OCI-LY7 (cell line): ENCODE measurements at regions not wholly inside any gene's neighbourhood (a gene's known extent, or its start where the extent isn't known, plus 50 kb on each side); places are given as distances from the start of the nearest gene placed in this dataset.

Source experiments
- BruUV-seq: library from RNA; stranded (reverse); fragments of 400-500 nt; replicated peaks from 2 replicates; lab custom pipeline; 2021; lab: Mats Ljungman, UMichigan
- CTCF ChIA-PET: fragments of 300-600 bp; sonication (Branson Sonifier 250); formaldehyde crosslinking; loops from one replicate; lab custom pipeline; 2022; ENCODE audit warnings: antibody characterized with exemption; ENCODE audit not compliant: unreplicated experiment; lab: Charles Lee
- POLR2A ChIA-PET: fragments of 300-600 bp; sonication (Branson Sonifier 250); formaldehyde crosslinking; loops from one replicate; lab custom pipeline; 2022; ENCODE audit warnings: antibody characterized with exemption; lab: Charles Lee
- DNase-seq: peaks from one replicate; pipeline ENCODE4 v3.0.0-alpha.2; 2015; ENCODE audit warnings: low spot score
- H2AFZ ChIP-seq: fragments of 200-600 bp; sonication (generic), shearing (Covaris generic); 2 replicates; pipeline ENCODE4 v1.6.1; 2014; ENCODE audit warnings: mild to moderate bottlenecking, antibody characterized with exemption, low read length, moderate library complexity
- H3K27ac ChIP-seq: fragments of 200-600 bp; sonication (generic); 2 replicates; pipeline ENCODE4 v1.5.1; 2014; ENCODE audit warnings: mixed run types, low read depth, mild to moderate bottlenecking, moderate library complexity, low read length, inconsistent platforms; ENCODE audit not compliant: poor library complexity, severe bottlenecking
- H3K36me3 ChIP-seq: fragments of 200-600 bp; sonication (generic); 2 replicates; pipeline ENCODE4 v1.6.1; 2014; ENCODE audit warnings: mild to moderate bottlenecking, antibody characterized with exemption, low read length, moderate library complexity, mixed read lengths; ENCODE audit not compliant: insufficient read depth
- H3K4me1 ChIP-seq: fragments of 200-600 bp; sonication (generic); 2 replicates; pipeline ENCODE4 v1.5.1; 2014; ENCODE audit warnings: mild to moderate bottlenecking, low read length; ENCODE audit not compliant: insufficient read depth, poor library complexity, severe bottlenecking
- H3K4me2 ChIP-seq: fragments of 200-600 bp; sonication (generic); 2 replicates; pipeline ENCODE4 v1.6.1; 2014; ENCODE audit warnings: mild to moderate bottlenecking, low read length
- H3K4me3 ChIP-seq: fragments of 200-600 bp; sonication (generic); 2 replicates; pipeline ENCODE4 v1.5.1; 2014; ENCODE audit warnings: mild to moderate bottlenecking, low read depth, low read length; ENCODE audit not compliant: poor library complexity, severe bottlenecking
- H3K79me2 ChIP-seq: fragments of 200-600 bp; sonication (generic); 2 replicates; pipeline ENCODE4 v1.6.1; 2016; ENCODE audit warnings: low read depth, mild to moderate bottlenecking, low read length, moderate library complexity, mixed read lengths; ENCODE audit not compliant: insufficient read depth
- H3K9me2 ChIP-seq: fragments of 200-600 bp; sonication (generic); 2 replicates; pipeline ENCODE4 v1.6.1; 2016; ENCODE audit warnings: mild to moderate bottlenecking, low read length, mixed read lengths; ENCODE audit not compliant: insufficient read depth
- H3K9me3 ChIP-seq: fragments of 200-600 bp; sonication (generic); 2 replicates; pipeline ENCODE4 v1.6.1; 2014; ENCODE audit warnings: mild to moderate bottlenecking, mixed run types, low read length, mixed read lengths
- H4K20me1 ChIP-seq: fragments of 200-600 bp; sonication (generic); 2 replicates; pipeline ENCODE4 v1.6.1; 2014; ENCODE audit warnings: mild to moderate bottlenecking, antibody characterized with exemption, low read length, moderate library complexity, mixed read lengths; ENCODE audit not compliant: insufficient read depth
- EZH2phosphoT487 ChIP-seq: fragments of 200-600 bp; sonication (generic); IDR thresholded peaks from 2 replicates; pipeline ENCODE4 v1.6.1; 2018; ENCODE audit warnings: low read depth, borderline replicate concordance, mild to moderate bottlenecking, mixed run types, antibody characterized with exemption, low read length, moderate library complexity, mixed read lengths
- intact Hi-C: fragments of 100-400 bp; cut with micrococcal nuclease; formaldehyde crosslinking; loops from one replicate; pipeline ENCODE4 v1.10.0; 2022; ENCODE audit not compliant: unreplicated experiment
- TF ChIP-seq, protein P1 (sequence below): fragments of 200-600 bp; sonication (generic); conservative IDR thresholded peaks from 2 replicates; pipeline ENCODE4 v1.5.1; 2014; ENCODE audit warnings: mild to moderate bottlenecking, antibody characterized with exemption, low read length, moderate library complexity, mixed read lengths

DNA sequence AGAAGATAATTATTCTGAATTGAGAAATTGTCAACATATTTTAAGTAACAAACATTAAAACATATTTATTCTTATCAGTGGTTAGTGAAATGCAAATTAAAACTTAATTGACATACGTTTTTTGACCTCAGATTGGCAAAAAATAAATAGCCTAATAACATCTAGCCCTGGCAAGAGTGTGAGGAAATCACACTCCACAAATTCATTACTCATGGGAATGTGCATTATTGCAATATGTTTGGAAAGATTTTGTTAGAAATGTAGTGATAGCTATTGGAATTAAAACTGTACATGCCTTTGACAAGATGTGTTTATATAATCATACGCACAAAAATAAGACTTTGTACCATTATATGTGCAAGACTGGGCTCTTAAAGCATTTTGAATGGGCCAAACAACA is 168.6 kb downstream of the KITLG start:
- H4K20me1 ChIP-seq, result no peaks in the 10 kb centered on the region
- H3K27ac ChIP-seq, result no peak overlapping the region
- no peaks in the 10 kb centered on the region for H3K79me2 ChIP-seq
- BruUV-seq, result no TSS peak
- no peaks in the 10 kb centered on the region for H3K4me1 ChIP-seq
- no peak overlapping the region for H3K4me2 ChIP-seq
- H3K9me2 ChIP-seq, result no peaks in the 10 kb centered on the region
- no peak for DNase-seq
- POLR2A ChIA-PET, result no interaction called here
- no peak overlapping the region for H3K4me3 ChIP-seq
- H3K9me3 ChIP-seq, result no peaks in the 10 kb centered on the region
- intact Hi-C loops, result no loop called here
- no peak overlapping the region for H2AFZ ChIP-seq
- TF ChIP-seq, protein P1, sequence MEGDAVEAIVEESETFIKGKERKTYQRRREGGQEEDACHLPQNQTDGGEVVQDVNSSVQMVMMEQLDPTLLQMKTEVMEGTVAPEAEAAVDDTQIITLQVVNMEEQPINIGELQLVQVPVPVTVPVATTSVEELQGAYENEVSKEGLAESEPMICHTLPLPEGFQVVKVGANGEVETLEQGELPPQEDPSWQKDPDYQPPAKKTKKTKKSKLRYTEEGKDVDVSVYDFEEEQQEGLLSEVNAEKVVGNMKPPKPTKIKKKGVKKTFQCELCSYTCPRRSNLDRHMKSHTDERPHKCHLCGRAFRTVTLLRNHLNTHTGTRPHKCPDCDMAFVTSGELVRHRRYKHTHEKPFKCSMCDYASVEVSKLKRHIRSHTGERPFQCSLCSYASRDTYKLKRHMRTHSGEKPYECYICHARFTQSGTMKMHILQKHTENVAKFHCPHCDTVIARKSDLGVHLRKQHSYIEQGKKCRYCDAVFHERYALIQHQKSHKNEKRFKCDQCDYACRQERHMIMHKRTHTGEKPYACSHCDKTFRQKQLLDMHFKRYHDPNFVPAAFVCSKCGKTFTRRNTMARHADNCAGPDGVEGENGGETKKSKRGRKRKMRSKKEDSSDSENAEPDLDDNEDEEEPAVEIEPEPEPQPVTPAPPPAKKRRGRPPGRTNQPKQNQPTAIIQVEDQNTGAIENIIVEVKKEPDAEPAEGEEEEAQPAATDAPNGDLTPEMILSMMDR, result no peak
- no peak for TF ChIP-seq EZH2phosphoT487
- CTCF ChIA-PET, result no interaction called here
- no peaks in the 10 kb centered on the region for H3K36me3 ChIP-seq

- POLR2A ChIA-PET, result no interaction called here
Observed at GRCh38 chr12:88413646-88414045, 166.6 kb downstream of the KITLG start.

GRCh38 chr12:88416155-88416554 is 164.1 kb downstream of the KITLG start:
- no peak overlapping the region for H2AFZ ChIP-seq
- CTCF ChIA-PET, result no interaction called here
- H3K9me2 ChIP-seq, result no peaks in the 10 kb centered on the region
- BruUV-seq, result no TSS peak
- POLR2A ChIA-PET, result no interaction called here
- no peak overlapping the region for H3K4me3 ChIP-seq
- no peak overlapping the region for H3K4me2 ChIP-seq
- DNase-seq, result no peak
- no peaks in the 10 kb centered on the region for H3K4me1 ChIP-seq
- no peaks in the 10 kb centered on the region for H3K9me3 ChIP-seq
- no peaks in the 10 kb centered on the region for H3K79me2 ChIP-seq
- TF ChIP-seq EZH2phosphoT487, result no peak
- TF ChIP-seq, protein P1, result no peak
- intact Hi-C loops, result no loop called here
- no peak overlapping the region for H3K27ac ChIP-seq
- H3K36me3 ChIP-seq, result no peaks in the 10 kb centered on the region
- H4K20me1 ChIP-seq, result no peaks in the 10 kb centered on the region

More at GRCh38 chr12:88413646-88414045, 166.6 kb downstream of the KITLG start:
- Histone ChIP-seq H3K4me1 (no peaks in the 10 kb centered on the region), H3K36me3 (no peaks in the 10 kb centered on the region), H3K9me2 (no peaks in the 10 kb centered on the region), H2AFZ (no peak overlapping the region), H3K79me2 (no peaks in the 10 kb centered on the region), H3K4me3 (no peak overlapping the region), H3K27ac (no peak overlapping the region), H4K20me1 (no peaks in the 10 kb centered on the region), H3K9me3 (no peaks in the 10 kb centered on the region), H3K4me2 (no peak overlapping the region)
- CTCF ChIA-PET, result no interaction called here
- intact Hi-C loops, result no loop called here
- TF ChIP-seq, protein P1, result no peak
- no peak for TF ChIP-seq EZH2phosphoT487
- DNase-seq, result no peak
- no TSS peak for BruUV-seq
